HUES48 (cell line): ENCODE measurements at regions not wholly inside any gene's neighbourhood (a gene's known extent, or its start where the extent isn't known, plus 50 kb on each side); places are given as distances from the start of the nearest gene placed in this dataset.

ENCODE experiments used
- H3K27ac ChIP-seq: one replicate; pipeline ENCODE4 v1.7.0; 2013; ENCODE audit warnings: low read depth, low read length, inconsistent platforms
- H3K27me3 ChIP-seq: 2 replicates; pipeline ENCODE4 v1.6.1; 2013; ENCODE audit warnings: mild to moderate bottlenecking, low read length; ENCODE audit not compliant: control insufficient read depth, insufficient read depth
- H3K36me3 ChIP-seq: 2 replicates; pipeline ENCODE4 v1.6.1; 2013; ENCODE audit warnings: low read length; ENCODE audit not compliant: control insufficient read depth, insufficient read depth
- H3K4me1 ChIP-seq: 2 replicates; pipeline ENCODE4 v1.6.1; 2013; ENCODE audit warnings: mild to moderate bottlenecking, low read length; ENCODE audit not compliant: control insufficient read depth, insufficient read depth
- H3K4me3 ChIP-seq: 2 replicates; pipeline ENCODE4 v1.5.1; 2013; ENCODE audit warnings: mild to moderate bottlenecking, low read depth, low read length
- H3K9ac ChIP-seq: 2 replicates; pipeline ENCODE4 v1.6.1; 2013; ENCODE audit warnings: mild to moderate bottlenecking, low read depth, low read length, moderate library complexity
- H3K9me3 ChIP-seq: 2 replicates; pipeline ENCODE4 v1.6.1; 2013; ENCODE audit warnings: low read length; ENCODE audit not compliant: control insufficient read depth, insufficient read depth

GRCh38 chr1:194600716-194601115 is 1414.3 kb upstream of the B3GALT2 start:
- no peaks in the 10 kb centered on the region for H3K4me1 ChIP-seq
- no peak overlapping the region for H3K4me3 ChIP-seq
- H3K9ac ChIP-seq = no peak overlapping the region
- H3K36me3 ChIP-seq = no peaks in the 10 kb centered on the region
- H3K27ac ChIP-seq = no peak overlapping the region
- H3K27me3 ChIP-seq = no peaks in the 10 kb centered on the region
- H3K9me3 ChIP-seq = no peaks in the 10 kb centered on the region

GRCh38 chr1:194598098-194598497 is 1411.7 kb upstream of the B3GALT2 start:
- no peaks in the 10 kb centered on the region for H3K9me3 ChIP-seq
- H3K9ac ChIP-seq = no peak overlapping the region
- H3K36me3 ChIP-seq = no peaks in the 10 kb centered on the region
- no peak overlapping the region for H3K27ac ChIP-seq
- no peaks in the 10 kb centered on the region for H3K27me3 ChIP-seq
- no peaks in the 10 kb centered on the region for H3K4me1 ChIP-seq
- H3K4me3 ChIP-seq = no peak overlapping the region

GRCh38 chr1:194586302-194586701 is 1399.9 kb upstream of the B3GALT2 start:
- Histone ChIP-seq H3K4me3 (no peak overlapping the region), H3K9ac (no peak overlapping the region), H3K27ac (no peak overlapping the region), H3K9me3 (no peaks in the 10 kb centered on the region), H3K27me3 (no peaks in the 10 kb centered on the region), H3K36me3 (no peaks in the 10 kb centered on the region), H3K4me1 (no peaks in the 10 kb centered on the region)

- Histone ChIP-seq H3K36me3 (no peaks in the 10 kb centered on the region), H3K27me3 (no peaks in the 10 kb centered on the region), H3K4me3 (no peak overlapping the region), H3K27ac (no peak overlapping the region), H3K9ac (no peak overlapping the region), H3K9me3 (no peaks in the 10 kb centered on the region), H3K4me1 (no peaks in the 10 kb centered on the region)
These were observed 1397.6 kb upstream of the B3GALT2 start for GRCh38 chr1:194584052-194584451.

- Histone ChIP-seq H3K27me3 (no peaks in the 10 kb centered on the region), H3K27ac (no peak overlapping the region), H3K4me3 (no peak overlapping the region), H3K4me1 (no peaks in the 10 kb centered on the region), H3K9me3 (no peaks in the 10 kb centered on the region), H3K9ac (no peak overlapping the region), H3K36me3 (no peaks in the 10 kb centered on the region)
These were observed 1384.1 kb upstream of the B3GALT2 start for GRCh38 chr1:194570476-194570875.

GRCh38 chr1:194568610-194569009 is 1382.2 kb upstream of the B3GALT2 start:
- Histone ChIP-seq H3K9me3 (no peaks in the 10 kb centered on the region), H3K4me1 (no peaks in the 10 kb centered on the region), H3K4me3 (no peak overlapping the region), H3K27me3 (no peaks in the 10 kb centered on the region), H3K36me3 (no peaks in the 10 kb centered on the region), H3K27ac (no peak overlapping the region), H3K9ac (no peak overlapping the region)

GRCh38 chr1:194548071-194548470 is 1361.7 kb upstream of the B3GALT2 start:
- Histone ChIP-seq H3K36me3 (no peaks in the 10 kb centered on the region), H3K4me1 (no peaks in the 10 kb centered on the region), H3K9me3 (no peaks in the 10 kb centered on the region; the same call in 1 of the 2 replicates), H3K9ac (no peak overlapping the region), H3K27ac (no peak overlapping the region), H3K27me3 (no peaks in the 10 kb centered on the region), H3K4me3 (no peak overlapping the region)

- no peak overlapping the region for H3K27ac ChIP-seq
- H3K4me3 ChIP-seq = no peak overlapping the region
- H3K27me3 ChIP-seq = no peaks in the 10 kb centered on the region
- H3K36me3 ChIP-seq = no peaks in the 10 kb centered on the region
- no peak overlapping the region for H3K9ac ChIP-seq
- no peaks in the 10 kb centered on the region for H3K9me3 ChIP-seq
- H3K4me1 ChIP-seq = no peaks in the 10 kb centered on the region
These were observed 1357.6 kb upstream of the B3GALT2 start for GRCh38 chr1:194544012-194544411.

- no peak overlapping the region for H3K27ac ChIP-seq
These were observed 1352.0 kb upstream of the B3GALT2 start for GRCh38 chr1:194538453-194538852.

GRCh38 chr1:194537521-194537920 is 1351.1 kb upstream of the B3GALT2 start:
- Histone ChIP-seq H3K9me3 (no peaks in the 10 kb centered on the region), H3K9ac (no peak overlapping the region), H3K27me3 (no peaks in the 10 kb centered on the region), H3K4me1 (peaks cover 12% of the 10 kb centered on the region), H3K4me3 (no peak overlapping the region), H3K27ac (no peak overlapping the region), H3K36me3 (no peaks in the 10 kb centered on the region)

More at GRCh38 chr1:194538453-194538852, 1352.0 kb upstream of the B3GALT2 start:
- Histone ChIP-seq H3K27me3 (no peaks in the 10 kb centered on the region), H3K4me1 (peaks cover 12% of the 10 kb centered on the region), H3K9me3 (no peaks in the 10 kb centered on the region), H3K4me3 (no peak overlapping the region), H3K36me3 (no peaks in the 10 kb centered on the region), H3K9ac (no peak overlapping the region)

- no peaks in the 10 kb centered on the region for H3K9me3 ChIP-seq
- peaks cover 12% of the 10 kb centered on the region for H3K4me1 ChIP-seq
- no peaks in the 10 kb centered on the region for H3K27me3 ChIP-seq
- no peak overlapping the region for H3K9ac ChIP-seq
- no peak overlapping the region for H3K4me3 ChIP-seq
- no peak overlapping the region for H3K27ac ChIP-seq
- H3K36me3 ChIP-seq = no peaks in the 10 kb centered on the region
These were observed 1349.0 kb upstream of the B3GALT2 start for GRCh38 chr1:194535369-194535768.

GRCh38 chr1:194534784-194535183 is 1348.4 kb upstream of the B3GALT2 start:
- Histone ChIP-seq H3K27ac (no peak overlapping the region), H3K27me3 (no peaks in the 10 kb centered on the region), H3K4me1 (peaks cover 12% of the 10 kb centered on the region), H3K36me3 (no peaks in the 10 kb centered on the region), H3K4me3 (no peak overlapping the region), H3K9ac (no peak overlapping the region), H3K9me3 (no peaks in the 10 kb centered on the region)
